Mesothelial cell of epicardium (in vitro differentiated cells): ENCODE measurements at regions not wholly inside any gene's neighbourhood (a gene's known extent, or its start where the extent isn't known, plus 50 kb on each side); places are given as distances from the start of the nearest gene placed in this dataset.

Source experiments
- DNase-seq, 2 experiments: peaks; one replicate each; pipeline ENCODE4 v3.0.0; 2021; ENCODE audit warnings: low spot score in 2 of 2; ENCODE audit not compliant: unreplicated experiment in 2 of 2
- H3K27ac Mint-ChIP-seq: 2 replicates; pipeline ENCODE4 v1.8.0; 2021; ENCODE audit warnings: mixed read lengths
- H3K27me3 Mint-ChIP-seq: 2 replicates; pipeline ENCODE4 v1.8.0; 2021; ENCODE audit warnings: low read depth, mixed read lengths
- H3K36me3 Mint-ChIP-seq: 2 replicates; pipeline ENCODE4 v1.8.0; 2021; ENCODE audit warnings: mixed read lengths
- H3K4me1 Mint-ChIP-seq: 2 replicates; pipeline ENCODE4 v1.8.0; 2021; ENCODE audit warnings: mixed read lengths
- H3K4me3 Mint-ChIP-seq: 2 replicates; pipeline ENCODE4 v1.8.0; 2021; ENCODE audit warnings: mild to moderate bottlenecking, moderate library complexity, mixed read lengths
- H3K9me3 Mint-ChIP-seq: 2 replicates; pipeline ENCODE4 v1.8.0; 2021; ENCODE audit warnings: mixed read lengths
- TF ChIP-seq, protein P1 (sequence below): fragments of 200-600 bp; sonication (generic); IDR thresholded peaks from one replicate; pipeline ENCODE4 v1.5.0; 2021; ENCODE audit warnings: antibody characterized with exemption; ENCODE audit not compliant: unreplicated experiment

DNA sequence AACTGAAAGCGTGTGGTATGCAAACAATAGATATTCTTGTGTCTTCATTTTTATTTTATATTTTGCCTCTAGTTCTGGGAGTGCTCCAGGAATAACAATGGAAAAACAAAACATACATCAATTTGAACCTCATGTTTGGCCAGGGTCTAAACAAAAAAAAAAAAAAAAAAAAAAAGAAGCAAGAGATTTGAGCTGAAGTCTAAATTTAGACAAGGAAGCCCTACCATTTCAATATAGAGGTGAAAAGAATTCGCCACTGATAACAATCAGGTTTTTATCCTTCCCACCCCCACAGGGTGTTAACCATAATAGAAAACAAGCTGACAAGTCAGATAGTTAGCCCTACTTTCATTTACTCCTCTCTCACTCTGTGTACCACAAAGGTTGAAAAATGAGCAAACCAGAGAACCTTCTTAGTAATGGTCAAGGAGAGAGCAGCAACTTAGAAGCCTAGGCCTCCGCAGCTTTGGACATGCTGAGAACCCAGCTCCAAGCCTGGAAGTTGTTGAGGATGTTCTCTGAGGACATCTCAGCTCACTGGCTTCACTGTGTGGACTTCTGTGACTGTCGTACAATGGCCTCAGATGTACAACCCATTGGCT, 118.2 kb upstream of the HMHB1 start:
- peaks cover 1% of the 10 kb centered on the region for H3K27me3 Mint-ChIP-seq
- TF ChIP-seq, protein P1, sequence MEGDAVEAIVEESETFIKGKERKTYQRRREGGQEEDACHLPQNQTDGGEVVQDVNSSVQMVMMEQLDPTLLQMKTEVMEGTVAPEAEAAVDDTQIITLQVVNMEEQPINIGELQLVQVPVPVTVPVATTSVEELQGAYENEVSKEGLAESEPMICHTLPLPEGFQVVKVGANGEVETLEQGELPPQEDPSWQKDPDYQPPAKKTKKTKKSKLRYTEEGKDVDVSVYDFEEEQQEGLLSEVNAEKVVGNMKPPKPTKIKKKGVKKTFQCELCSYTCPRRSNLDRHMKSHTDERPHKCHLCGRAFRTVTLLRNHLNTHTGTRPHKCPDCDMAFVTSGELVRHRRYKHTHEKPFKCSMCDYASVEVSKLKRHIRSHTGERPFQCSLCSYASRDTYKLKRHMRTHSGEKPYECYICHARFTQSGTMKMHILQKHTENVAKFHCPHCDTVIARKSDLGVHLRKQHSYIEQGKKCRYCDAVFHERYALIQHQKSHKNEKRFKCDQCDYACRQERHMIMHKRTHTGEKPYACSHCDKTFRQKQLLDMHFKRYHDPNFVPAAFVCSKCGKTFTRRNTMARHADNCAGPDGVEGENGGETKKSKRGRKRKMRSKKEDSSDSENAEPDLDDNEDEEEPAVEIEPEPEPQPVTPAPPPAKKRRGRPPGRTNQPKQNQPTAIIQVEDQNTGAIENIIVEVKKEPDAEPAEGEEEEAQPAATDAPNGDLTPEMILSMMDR = no peak
- peaks cover 19% of the 10 kb centered on the region for H3K9me3 Mint-ChIP-seq
- peaks cover 5% of the 10 kb centered on the region for H3K36me3 Mint-ChIP-seq
- no peak overlapping the region for H3K4me3 Mint-ChIP-seq
- H3K4me1 Mint-ChIP-seq = peaks cover 12% of the 10 kb centered on the region
- no peak overlapping the region for H3K27ac Mint-ChIP-seq
- DNase-seq = no peak

DNA sequence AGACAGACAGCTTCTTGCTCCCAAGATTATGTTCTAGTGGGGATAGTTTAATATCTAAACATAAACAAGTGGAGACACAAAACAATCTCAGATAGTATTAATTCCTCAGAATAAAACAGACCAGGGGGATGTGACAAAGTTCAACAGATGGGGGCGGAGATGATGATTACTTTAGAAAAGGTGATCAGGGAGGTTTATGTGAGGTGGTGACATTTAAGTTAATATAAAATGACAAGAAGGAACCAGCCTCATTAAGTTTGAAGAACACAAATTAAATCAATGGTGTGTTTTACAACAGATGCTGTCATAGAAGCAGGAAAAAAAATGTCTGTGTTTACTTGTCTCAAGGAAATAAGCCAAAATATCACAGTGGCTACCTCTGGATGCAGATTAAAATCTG, 119.6 kb upstream of the HMHB1 start:
- DNase-seq = no peak
- Mint-ChIP-seq H3K27me3 (peaks cover 1% of the 10 kb centered on the region), H3K9me3 (peaks cover 27% of the 10 kb centered on the region), H3K4me1 (peaks cover 8% of the 10 kb centered on the region), H3K4me3 (no peak overlapping the region), H3K36me3 (peaks cover 5% of the 10 kb centered on the region), H3K27ac (no peak overlapping the region)
- TF ChIP-seq, protein P1 = no peak

DNA sequence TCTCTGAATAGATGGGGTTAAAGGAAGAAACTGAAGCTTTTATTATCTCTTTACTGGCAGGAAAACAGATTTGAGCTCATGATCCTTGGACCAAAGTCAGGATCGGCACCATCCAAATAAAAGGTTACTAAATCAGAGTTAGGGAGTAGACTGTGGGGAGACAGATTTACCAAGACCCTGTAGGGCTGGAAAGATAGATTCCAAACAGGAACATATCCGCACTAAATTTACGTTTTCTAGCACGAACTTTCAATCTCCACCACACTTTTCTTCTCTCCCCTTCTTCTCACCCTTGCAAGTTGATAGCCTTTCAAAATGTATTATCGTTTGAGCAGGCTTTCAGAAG, 120.0 kb upstream of the HMHB1 start:
- H3K4me1 Mint-ChIP-seq = peaks cover 8% of the 10 kb centered on the region
- peaks cover 27% of the 10 kb centered on the region for H3K9me3 Mint-ChIP-seq
- peaks cover 5% of the 10 kb centered on the region for H3K36me3 Mint-ChIP-seq
- TF ChIP-seq, protein P1 = no peak
- DNase-seq = no peak
- peaks cover 1% of the 10 kb centered on the region for H3K27me3 Mint-ChIP-seq
- H3K27ac Mint-ChIP-seq = no peak overlapping the region
- H3K4me3 Mint-ChIP-seq = no peak overlapping the region

DNA sequence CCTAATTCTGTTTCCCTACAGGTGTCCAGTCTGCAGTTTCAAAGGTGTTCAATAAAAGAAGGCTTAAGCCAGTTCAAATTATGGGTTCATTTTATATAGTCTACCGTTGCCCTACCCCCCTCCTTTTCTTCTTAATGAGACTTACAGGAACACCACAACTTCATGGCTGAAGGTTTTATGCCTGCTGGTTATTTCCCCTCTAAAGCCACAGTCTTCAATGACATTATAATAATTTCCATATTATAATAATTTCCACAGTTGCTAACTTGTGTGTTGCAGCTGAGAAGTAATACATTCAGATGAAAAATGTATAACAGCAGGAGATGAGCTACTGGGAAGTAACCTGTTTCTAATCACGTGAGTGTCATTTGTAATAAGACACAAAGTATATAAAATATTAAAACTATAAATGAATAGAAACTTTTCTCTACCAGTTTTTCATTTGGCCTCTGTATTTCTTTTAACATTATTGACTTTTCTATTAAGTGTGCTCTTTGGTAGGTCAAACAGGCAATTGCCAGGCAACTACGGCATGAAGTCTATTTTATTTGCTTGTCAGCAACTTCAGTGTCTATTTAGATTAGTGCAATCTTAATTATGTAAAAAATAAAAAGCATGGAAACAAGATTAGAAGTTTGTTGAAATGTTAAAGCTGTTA, 120.5 kb upstream of the HMHB1 start:
- TF ChIP-seq, protein P1 = no peak
- Mint-ChIP-seq H3K27me3 (peaks cover 1% of the 10 kb centered on the region), H3K36me3 (peaks cover 5% of the 10 kb centered on the region), H3K4me1 (peaks cover 8% of the 10 kb centered on the region), H3K9me3 (peaks cover 27% of the 10 kb centered on the region), H3K4me3 (no peak overlapping the region), H3K27ac (no peak overlapping the region)
- DNase-seq = no peak

DNA sequence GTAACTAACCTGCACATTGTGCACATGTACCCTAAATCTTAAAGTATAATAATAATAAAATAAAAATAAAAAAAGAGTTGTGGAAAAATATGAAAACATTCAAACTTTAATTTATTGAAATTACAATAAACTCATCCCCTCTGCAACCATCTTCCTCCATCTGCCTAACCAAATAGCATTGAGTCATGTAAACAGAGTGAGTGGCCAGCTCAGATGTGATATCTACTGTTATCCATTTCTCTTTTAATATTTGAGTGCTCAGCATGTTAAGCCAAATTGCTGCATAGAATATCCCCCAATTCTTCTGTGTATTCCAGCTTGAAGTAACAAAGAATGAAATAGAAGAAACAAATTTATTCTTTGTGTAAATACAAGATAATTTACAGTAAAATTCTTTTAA, 124.4 kb upstream of the HMHB1 start:
- Mint-ChIP-seq H3K27me3 (peaks cover 1% of the 10 kb centered on the region), H3K36me3 (peaks cover 5% of the 10 kb centered on the region), H3K9me3 (peaks cover 27% of the 10 kb centered on the region), H3K4me1 (peaks cover 8% of the 10 kb centered on the region), H3K27ac (no peak overlapping the region), H3K4me3 (no peak overlapping the region)
- DNase-seq = no peak
- TF ChIP-seq, protein P1 = no peak
